ENCODE measurements at regions not wholly inside any gene's neighbourhood (a gene's known extent, or its start where the extent isn't known, plus 50 kb on each side); places are given as distances from the start of the nearest gene placed in this dataset.

- TF ChIP-seq CTCF (conservative IDR thresholded peaks at IDR 0.05; ENCODE audit: low read length) (no peak), EZH2phosphoT487 (IDR thresholded peaks at IDR 0.05; ENCODE audit: borderline replicate concordance, low read depth, low read length) (no peak)
These were observed 169.6 kb upstream of the PMEPA1 start for GRCh38 chr20:57879437-57879778.

Measured in OCI-LY7 (cell line).